HG02970 (cell line): ENCODE measurements at regions not wholly inside any gene's neighbourhood (a gene's known extent, or its start where the extent isn't known, plus 50 kb on each side); places are given as distances from the start of the nearest gene placed in this dataset.

Experiments
- ATAC-seq: cut with Tn5 transposase; IDR thresholded peaks from one replicate; pipeline ENCODE4 v1.9.1; 2021; ENCODE audit warnings: mild to moderate bottlenecking, moderate library complexity, moderate number of reproducible peaks; ENCODE audit not compliant: unreplicated experiment, low FRiP score

GRCh38 chr3:59271971-59272370, 222.1 kb upstream of the CFAP20DC start:
- ATAC-seq: no peak

- ATAC-seq: no peak
Observed at GRCh38 chr3:59270921-59271320, 221.1 kb upstream of the CFAP20DC start.

GRCh38 chr3:59270209-59270608, 220.4 kb upstream of the CFAP20DC start:
- ATAC-seq: no peak

- no peak for ATAC-seq
Observed at GRCh38 chr3:59268170-59268569, 218.3 kb upstream of the CFAP20DC start.

- ATAC-seq: no peak
Observed at GRCh38 chr3:59267021-59267420, 217.2 kb upstream of the CFAP20DC start.

GRCh38 chr3:59266551-59266950, 216.7 kb upstream of the CFAP20DC start:
- no peak for ATAC-seq

GRCh38 chr3:59265566-59265965, 215.7 kb upstream of the CFAP20DC start:
- ATAC-seq: no peak

- no peak for ATAC-seq
Observed at GRCh38 chr3:59264366-59264765, 214.5 kb upstream of the CFAP20DC start.

- no peak for ATAC-seq
Observed at GRCh38 chr3:59263152-59263551, 213.3 kb upstream of the CFAP20DC start.

- ATAC-seq: peak; percentile 78
Observed at GRCh38 chr3:59262076-59262498, 212.3 kb upstream of the CFAP20DC start.

GRCh38 chr3:59261009-59261408, 211.2 kb upstream of the CFAP20DC start:
- no peak for ATAC-seq

- ATAC-seq: no peak
Observed at GRCh38 chr3:59258550-59259260, 208.9 kb upstream of the CFAP20DC start.

- ATAC-seq: no peak
Observed at GRCh38 chr3:59257506-59257905, 207.7 kb upstream of the CFAP20DC start.

GRCh38 chr3:59256230-59256629, 206.4 kb upstream of the CFAP20DC start:
- no peak for ATAC-seq

GRCh38 chr3:59254976-59255375, 205.2 kb upstream of the CFAP20DC start:
- no peak for ATAC-seq

- no peak for ATAC-seq
Observed at GRCh38 chr3:59254433-59254832, 204.6 kb upstream of the CFAP20DC start.

GRCh38 chr3:59253523-59253922, 203.7 kb upstream of the CFAP20DC start:
- ATAC-seq: no peak

GRCh38 chr3:59251869-59252268, 202.0 kb upstream of the CFAP20DC start:
- no peak for ATAC-seq

GRCh38 chr3:59250600-59250999, 200.8 kb upstream of the CFAP20DC start:
- ATAC-seq: no peak

- ATAC-seq: no peak
Observed at GRCh38 chr3:59249698-59250361, 200.0 kb upstream of the CFAP20DC start.

- no peak for ATAC-seq
Observed at GRCh38 chr3:59249004-59249403, 199.2 kb upstream of the CFAP20DC start.

GRCh38 chr3:59247402-59247841, 197.6 kb upstream of the CFAP20DC start:
- ATAC-seq: no peak
